GM10266 (cell line): ENCODE measurements at regions not wholly inside any gene's neighbourhood (a gene's known extent, or its start where the extent isn't known, plus 50 kb on each side); places are given as distances from the start of the nearest gene placed in this dataset.

ENCODE experiments used
- DNase-seq: peaks from one replicate; pipeline ENCODE4 v3.0.0; 2012; ENCODE audit errors: extremely low spot score
- CTCF ChIP-seq: IDR thresholded peaks from 2 replicates; pipeline ENCODE4 v1.5.1; 2012; ENCODE audit warnings: mild to moderate bottlenecking, low read depth; ENCODE audit not compliant: control insufficient read depth, insufficient read depth; ENCODE audit errors: missing control alignments

GRCh38 chr2:234606896-234607295, 110.0 kb upstream of the ARL4C start:
- TF ChIP-seq CTCF: no peak
- DNase-seq: no peak

GRCh38 chr2:234603619-234604018, 106.7 kb upstream of the ARL4C start:
- DNase-seq: no peak
- no peak for TF ChIP-seq CTCF

DNA sequence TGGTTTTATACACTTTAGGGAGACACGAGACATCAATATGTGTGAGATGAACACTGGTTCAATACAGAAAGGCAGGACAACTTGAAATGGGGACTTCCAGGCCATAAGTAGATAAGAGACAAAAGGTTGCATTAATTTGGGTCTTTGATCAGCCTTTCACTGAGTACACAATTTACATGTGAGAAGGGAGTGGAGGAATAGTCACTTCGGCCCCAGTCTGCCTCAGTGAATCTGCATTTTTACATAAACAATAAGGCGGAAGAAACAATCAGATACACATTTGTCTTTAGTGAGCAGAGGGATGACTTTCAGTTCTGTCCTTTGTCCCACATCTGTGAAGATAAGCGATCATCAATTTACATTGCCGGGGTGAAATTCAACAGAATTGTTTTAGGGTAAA, 104.3 kb upstream of the ARL4C start:
- TF ChIP-seq CTCF: no peak
- DNase-seq: no peak

GRCh38 chr2:234597576-234597861, 100.6 kb upstream of the ARL4C start:
- no peak for DNase-seq
- TF ChIP-seq CTCF: no peak

DNA sequence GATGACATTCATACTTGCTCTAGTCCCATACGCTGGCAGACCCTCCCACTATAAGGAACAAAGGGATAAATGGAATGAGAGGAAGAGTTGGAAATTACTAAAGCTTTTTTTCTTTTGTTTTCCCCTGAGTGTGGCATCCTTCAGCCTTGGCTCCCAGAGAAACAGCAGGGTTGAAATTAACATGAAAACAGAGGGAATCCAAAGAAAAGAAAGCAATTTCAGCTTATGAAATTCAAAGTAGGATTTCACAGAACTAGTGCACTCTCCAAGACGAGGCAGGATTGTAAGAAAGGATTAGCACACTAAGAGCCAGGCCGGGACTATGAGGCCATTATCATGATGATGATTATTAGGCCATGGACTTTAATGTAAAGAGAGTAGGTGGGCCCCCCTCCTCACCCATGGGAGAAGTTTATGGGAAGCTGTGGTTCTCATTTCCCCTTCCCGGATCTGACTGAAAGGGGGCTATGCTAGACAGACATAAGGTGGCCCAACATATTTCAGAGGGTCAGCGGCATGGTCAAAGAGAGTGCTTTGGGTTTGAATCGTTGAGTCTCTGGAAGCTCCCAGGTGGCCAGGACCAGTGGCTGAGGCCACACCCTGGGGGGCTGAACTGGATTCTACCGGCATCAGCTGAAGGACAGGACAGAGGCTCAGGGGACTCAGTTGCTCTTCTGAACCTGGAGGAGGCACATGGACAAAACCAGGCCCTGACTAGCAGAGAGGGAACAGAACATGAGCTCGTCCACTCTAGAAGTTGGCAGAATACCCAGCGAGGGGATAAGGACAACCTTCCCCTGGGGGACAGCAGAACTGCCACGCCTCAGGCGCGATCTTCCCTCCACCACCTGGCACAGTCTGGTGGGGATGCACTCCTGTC, 100.1 kb upstream of the ARL4C start:
- DNase-seq: no peak
- no peak for TF ChIP-seq CTCF

- DNase-seq: no peak
- TF ChIP-seq CTCF: no peak
Measured at GRCh38 chr2:234595829-234596228, 98.9 kb upstream of the ARL4C start.

DNA sequence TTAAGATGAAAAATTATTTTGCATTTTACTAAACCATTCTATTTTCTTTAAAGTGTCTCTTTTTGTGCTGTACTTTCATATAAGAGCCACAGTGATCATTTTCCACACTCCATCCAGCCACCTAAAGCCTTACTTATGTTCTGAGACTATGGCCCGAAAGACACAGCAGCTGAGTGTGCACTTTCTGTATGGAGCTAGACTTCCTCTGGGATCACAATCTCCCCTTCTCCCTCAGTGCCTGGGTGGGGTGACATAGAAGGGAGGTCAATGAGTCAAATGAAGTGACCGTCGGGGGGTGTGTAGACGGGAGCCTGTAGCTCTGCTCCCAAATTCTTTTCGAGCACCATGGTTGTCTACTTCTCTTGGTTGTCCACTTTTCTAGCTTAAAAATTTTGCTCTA, 97.8 kb upstream of the ARL4C start:
- DNase-seq: no peak
- TF ChIP-seq CTCF: no peak
